ENCODE measurements at regions not wholly inside any gene's neighbourhood (a gene's known extent, or its start where the extent isn't known, plus 50 kb on each side); places are given as distances from the start of the nearest gene placed in this dataset.

- peaks cover 16% of the 10 kb centered on the region for H3K9me3 Mint-ChIP-seq
- H3K4me1 Mint-ChIP-seq = no peaks in the 10 kb centered on the region
- no peak for DNase-seq (ENCODE audit: low spot score in 2 of 2, unreplicated experiment in 2 of 2)
- no peak overlapping the region for H3K4me3 Mint-ChIP-seq
- peaks cover 38% of the 10 kb centered on the region for H3K27me3 Mint-ChIP-seq (ENCODE audit: low read depth)
- no peak overlapping the region for H3K27ac Mint-ChIP-seq
- TF ChIP-seq CTCF (IDR thresholded peaks at IDR 0.05; ENCODE audit: unreplicated experiment) = no peak
- H3K36me3 Mint-ChIP-seq = no peaks in the 10 kb centered on the region
These were observed 204.1 kb upstream of the NLRP1 start for GRCh38 chr17:5788266-5788900.

GRCh38 chr17:5789528-5789927 lies 205.2 kb upstream of the NLRP1 start:
- no peaks in the 10 kb centered on the region for H3K36me3 Mint-ChIP-seq
- no peak overlapping the region for H3K27ac Mint-ChIP-seq
- no peak overlapping the region for H3K4me3 Mint-ChIP-seq
- DNase-seq (ENCODE audit: low spot score in 2 of 2, unreplicated experiment in 2 of 2) = no peak
- TF ChIP-seq CTCF (IDR thresholded peaks at IDR 0.05; ENCODE audit: unreplicated experiment) = no peak
- peaks cover 11% of the 10 kb centered on the region for H3K9me3 Mint-ChIP-seq
- H3K27me3 Mint-ChIP-seq (ENCODE audit: low read depth) = peaks cover 39% of the 10 kb centered on the region
- no peaks in the 10 kb centered on the region for H3K4me1 Mint-ChIP-seq

GRCh38 chr17:5793157-5793556 lies 208.8 kb upstream of the NLRP1 start:
- Mint-ChIP-seq H3K27me3 (ENCODE audit: low read depth) (peaks cover 50% of the 10 kb centered on the region), H3K4me3 (no peak overlapping the region), H3K36me3 (no peaks in the 10 kb centered on the region), H3K27ac (no peak overlapping the region), H3K9me3 (peaks cover 11% of the 10 kb centered on the region), H3K4me1 (no peaks in the 10 kb centered on the region)
- TF ChIP-seq CTCF (IDR thresholded peaks at IDR 0.05; ENCODE audit: unreplicated experiment) = peak; percentile 68
- no peak for DNase-seq (ENCODE audit: low spot score in 2 of 2, unreplicated experiment in 2 of 2)

- Mint-ChIP-seq H3K36me3 (no peaks in the 10 kb centered on the region), H3K9me3 (peaks cover 11% of the 10 kb centered on the region), H3K27ac (no peak overlapping the region), H3K4me3 (no peak overlapping the region), H3K4me1 (no peaks in the 10 kb centered on the region), H3K27me3 (ENCODE audit: low read depth) (peaks cover 54% of the 10 kb centered on the region)
- DNase-seq (ENCODE audit: low spot score in 2 of 2, unreplicated experiment in 2 of 2) = no peak
- TF ChIP-seq CTCF (IDR thresholded peaks at IDR 0.05; ENCODE audit: unreplicated experiment) = no peak
These were observed 209.6 kb upstream of the NLRP1 start for GRCh38 chr17:5793899-5794298.

- Mint-ChIP-seq H3K9me3 (peaks cover 11% of the 10 kb centered on the region), H3K27ac (no peak overlapping the region), H3K27me3 (ENCODE audit: low read depth) (peaks cover 57% of the 10 kb centered on the region), H3K36me3 (no peaks in the 10 kb centered on the region), H3K4me3 (no peak overlapping the region), H3K4me1 (no peaks in the 10 kb centered on the region)
- DNase-seq (ENCODE audit: low spot score in 2 of 2, unreplicated experiment in 2 of 2) = no peak
- no peak for TF ChIP-seq CTCF (IDR thresholded peaks at IDR 0.05; ENCODE audit: unreplicated experiment)
These were observed 210.1 kb upstream of the NLRP1 start for GRCh38 chr17:5794385-5794784.

All from mesothelial cell of epicardium (in vitro differentiated cells).